Endothelial cell of umbilical vein (primary cell): ENCODE measurements at regions not wholly inside any gene's neighbourhood (a gene's known extent, or its start where the extent isn't known, plus 50 kb on each side); places are given as distances from the start of the nearest gene placed in this dataset.

Experiments used
- CTCF ChIP-seq, 2 donors: IDR thresholded peaks; 1 replicate in 1 of 2; 2 replicates in 1 of 2; pipeline ENCODE4 v1.5.1; 2011; ENCODE audit warnings: low read length in 2 of 2, mild to moderate bottlenecking in 2 of 2, moderate library complexity in 2 of 2, control low read depth in 1 of 2, inconsistent platforms in 1 of 2, low read depth in 1 of 2; ENCODE audit not compliant: insufficient read depth in 1 of 2; ENCODE audit errors: extremely low read depth in 1 of 2
- EZH2 ChIP-seq: IDR thresholded peaks from 2 replicates; pipeline ENCODE4 v1.6.1; 2012; ENCODE audit warnings: borderline replicate concordance, low read depth, mild to moderate bottlenecking, moderate library complexity, low read length, inconsistent platforms; ENCODE audit not compliant: severe bottlenecking
- MYC ChIP-seq: IDR thresholded peaks from one replicate; pipeline ENCODE4 v1.6.1; 2011; ENCODE audit warnings: mild to moderate bottlenecking, low read depth, low read length
- POLR2A ChIP-seq: IDR thresholded peaks from 2 replicates; pipeline ENCODE4 v1.6.1; 2012; ENCODE audit warnings: low read depth, mild to moderate bottlenecking, control low read depth, low read length

- TF ChIP-seq POLR2A (no peak), MYC (no peak), EZH2 (no peak), CTCF (IDR thresholded peaks at IDR 0.05; ENCODE audit: extremely low read depth in 1 of 2, insufficient read depth in 1 of 2, low read depth in 1 of 2, low read length in 2 of 2) (no peak)
These were observed 78.6 kb upstream of the GDNF start for GRCh38 chr5:37918424-37918823.
